Fibroblast of skin of scalp (primary cell): ENCODE measurements at regions not wholly inside any gene's neighbourhood (a gene's known extent, or its start where the extent isn't known, plus 50 kb on each side); places are given as distances from the start of the nearest gene placed in this dataset.
"Not testable (repeated sequence)": the region's sequence is repeated elsewhere in the genome, so short reads cannot be mapped to it uniquely, and the experiment has no call there.

ENCODE experiments used
- DNase-seq: peaks from one replicate; pipeline ENCODE4 v3.0.0-alpha.2; 2013

- no peak for DNase-seq
Measured at GRCh38 chr14:97153527-97153926, 356.3 kb downstream of the VRK1 start.

- DNase-seq, result no peak
Measured at GRCh38 chr14:97155320-97155719, 358.1 kb downstream of the VRK1 start.

- DNase-seq, result no peak
Measured at GRCh38 chr14:97155814-97156213, 358.6 kb downstream of the VRK1 start.

GRCh38 chr14:97156705-97157104 lies 359.5 kb downstream of the VRK1 start:
- DNase-seq, result no peak

- no peak for DNase-seq
Measured at GRCh38 chr14:97158102-97158501, 360.9 kb downstream of the VRK1 start.

- DNase-seq, result no peak
Measured at GRCh38 chr14:97159124-97159523, 361.9 kb downstream of the VRK1 start.

GRCh38 chr14:97162621-97163020 lies 365.4 kb downstream of the VRK1 start:
- DNase-seq, result no peak

- peak; percentile 10 for DNase-seq
Measured at GRCh38 chr14:97164021-97164420, 366.8 kb downstream of the VRK1 start.

- DNase-seq, result no peak
Measured at GRCh38 chr14:97166497-97166896, 369.3 kb downstream of the VRK1 start.

GRCh38 chr14:97167577-97167976 lies 370.4 kb downstream of the VRK1 start:
- DNase-seq, result not testable (repeated sequence)

- DNase-seq, result no peak
Measured at GRCh38 chr14:97172644-97173043, 375.5 kb downstream of the VRK1 start.

GRCh38 chr14:97177016-97177415 lies 379.8 kb downstream of the VRK1 start:
- peak; percentile 21 for DNase-seq

GRCh38 chr14:97177635-97178034 lies 380.5 kb downstream of the VRK1 start:
- peak; percentile 11 for DNase-seq

GRCh38 chr14:97178781-97179180 lies 381.6 kb downstream of the VRK1 start:
- DNase-seq, result peak; percentile 34

GRCh38 chr14:97179573-97179972 lies 382.4 kb downstream of the VRK1 start:
- peak; percentile 19 for DNase-seq

- DNase-seq, result peak; percentile 86
Measured at GRCh38 chr14:97180304-97181200, 383.4 kb downstream of the VRK1 start.

- peak; percentile 28 for DNase-seq
Measured at GRCh38 chr14:97185186-97185585, 388.0 kb downstream of the VRK1 start.

GRCh38 chr14:97187916-97188315 lies 390.7 kb downstream of the VRK1 start:
- DNase-seq, result no peak

GRCh38 chr14:97196336-97196735 lies 399.2 kb downstream of the VRK1 start:
- no peak for DNase-seq

- DNase-seq, result no peak
Measured at GRCh38 chr14:97198813-97199212, 401.6 kb downstream of the VRK1 start.

- DNase-seq, result no peak
Measured at GRCh38 chr14:97200245-97200644, 403.1 kb downstream of the VRK1 start.

GRCh38 chr14:97206916-97207315 lies 409.7 kb downstream of the VRK1 start:
- DNase-seq, result no peak

- no peak for DNase-seq
Measured at GRCh38 chr14:97210202-97210601, 413.0 kb downstream of the VRK1 start.

- no peak for DNase-seq
Measured at GRCh38 chr14:97212399-97212798, 415.2 kb downstream of the VRK1 start.

- no peak for DNase-seq
Measured at GRCh38 chr14:97213720-97214119, 416.5 kb downstream of the VRK1 start.
